ENCODE measurements at regions not wholly inside any gene's neighbourhood (a gene's known extent, or its start where the extent isn't known, plus 50 kb on each side); places are given as distances from the start of the nearest gene placed in this dataset.

DNA sequence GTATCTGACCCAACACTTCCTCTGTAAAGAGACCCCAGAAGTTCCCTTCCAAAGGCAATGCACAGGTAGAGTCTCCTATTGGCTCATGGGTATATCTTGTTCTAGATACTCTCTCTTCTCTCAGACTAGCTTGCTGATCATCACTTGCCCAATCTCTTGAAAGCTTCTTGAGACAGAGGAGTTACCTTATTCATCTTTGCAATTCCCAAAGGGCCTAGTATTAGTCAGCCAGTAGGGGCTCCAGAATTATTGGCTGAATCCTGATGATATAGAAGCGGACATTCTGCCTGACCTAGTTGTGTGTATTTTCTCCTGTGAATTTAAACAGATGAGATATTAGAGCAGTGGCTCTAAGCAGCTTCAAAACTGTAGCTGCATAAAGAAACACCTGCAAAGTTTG, 304.0 kb upstream of the KLF4 start (continued):
- TF ChIP-seq, protein P1, sequence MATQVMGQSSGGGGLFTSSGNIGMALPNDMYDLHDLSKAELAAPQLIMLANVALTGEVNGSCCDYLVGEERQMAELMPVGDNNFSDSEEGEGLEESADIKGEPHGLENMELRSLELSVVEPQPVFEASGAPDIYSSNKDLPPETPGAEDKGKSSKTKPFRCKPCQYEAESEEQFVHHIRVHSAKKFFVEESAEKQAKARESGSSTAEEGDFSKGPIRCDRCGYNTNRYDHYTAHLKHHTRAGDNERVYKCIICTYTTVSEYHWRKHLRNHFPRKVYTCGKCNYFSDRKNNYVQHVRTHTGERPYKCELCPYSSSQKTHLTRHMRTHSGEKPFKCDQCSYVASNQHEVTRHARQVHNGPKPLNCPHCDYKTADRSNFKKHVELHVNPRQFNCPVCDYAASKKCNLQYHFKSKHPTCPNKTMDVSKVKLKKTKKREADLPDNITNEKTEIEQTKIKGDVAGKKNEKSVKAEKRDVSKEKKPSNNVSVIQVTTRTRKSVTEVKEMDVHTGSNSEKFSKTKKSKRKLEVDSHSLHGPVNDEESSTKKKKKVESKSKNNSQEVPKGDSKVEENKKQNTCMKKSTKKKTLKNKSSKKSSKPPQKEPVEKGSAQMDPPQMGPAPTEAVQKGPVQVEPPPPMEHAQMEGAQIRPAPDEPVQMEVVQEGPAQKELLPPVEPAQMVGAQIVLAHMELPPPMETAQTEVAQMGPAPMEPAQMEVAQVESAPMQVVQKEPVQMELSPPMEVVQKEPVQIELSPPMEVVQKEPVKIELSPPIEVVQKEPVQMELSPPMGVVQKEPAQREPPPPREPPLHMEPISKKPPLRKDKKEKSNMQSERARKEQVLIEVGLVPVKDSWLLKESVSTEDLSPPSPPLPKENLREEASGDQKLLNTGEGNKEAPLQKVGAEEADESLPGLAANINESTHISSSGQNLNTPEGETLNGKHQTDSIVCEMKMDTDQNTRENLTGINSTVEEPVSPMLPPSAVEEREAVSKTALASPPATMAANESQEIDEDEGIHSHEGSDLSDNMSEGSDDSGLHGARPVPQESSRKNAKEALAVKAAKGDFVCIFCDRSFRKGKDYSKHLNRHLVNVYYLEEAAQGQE (IDR thresholded peaks at IDR 0.05; ENCODE audit: low read depth), result no peak

DNA sequence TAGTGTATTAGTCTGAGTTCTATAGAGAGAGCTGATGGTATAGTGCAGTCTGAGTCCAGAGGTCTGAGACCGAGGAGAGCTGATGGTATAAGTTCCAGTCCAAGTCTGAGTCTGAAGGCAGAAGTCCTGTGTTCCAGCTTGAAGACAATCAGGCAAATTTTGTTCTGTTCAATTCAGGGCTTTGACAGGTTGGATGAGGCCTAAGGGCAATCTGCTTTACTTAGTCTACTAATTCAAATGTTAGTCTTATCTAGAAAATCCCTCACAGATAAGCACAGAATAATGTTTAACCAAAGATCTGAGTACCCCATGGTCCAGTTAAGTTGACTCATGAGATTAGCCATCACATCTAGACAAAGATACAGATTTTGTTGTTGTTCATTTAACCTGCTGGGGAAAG, 303.0 kb upstream of the KLF4 start:
- ChIA-PET CTCF (no interaction called here), RAD21 (ENCODE audit: low non-redundant PET in 1 of 2, low total read pairs in 2 of 2, uncharacterized antibody in 2 of 2, unreplicated experiment in 2 of 2) (no interaction called here), POLR2A (no interaction called here)
- H2AFZ ChIP-seq (ENCODE audit: low read depth, low read length, poor library complexity, severe bottlenecking), result no peak overlapping the region
- intact Hi-C loops (cut with micrococcal nuclease), result no loop called here
- no peaks in the 10 kb centered on the region for H3K27me3 ChIP-seq (ENCODE audit: insufficient read depth, low read length)
- H3K79me2 ChIP-seq (ENCODE audit: insufficient read depth, low read length), result no peaks in the 10 kb centered on the region
- H3K9me3 ChIP-seq (ENCODE audit: control insufficient read depth in 1 of 2, insufficient read depth in 1 of 2, low read depth in 1 of 2, low read length in 2 of 2), result no peaks in the 10 kb centered on the region
- ATAC-seq (no peak), DNase-seq (ENCODE audit: low read depth, low spot score) (no peak)
- H3K4me1 ChIP-seq (ENCODE audit: control insufficient read depth in 1 of 2, insufficient read depth in 2 of 2, low read length in 2 of 2), result no peaks in the 10 kb centered on the region
- TF ChIP-seq, protein P1 (IDR thresholded peaks at IDR 0.05; ENCODE audit: low read depth), result no peak
- TF ChIP-seq ATF3 (IDR thresholded peaks at IDR 0.05) (no peak), ZFX (IDR thresholded peaks at IDR 0.05) (no peak), EGR1 (IDR thresholded peaks at IDR 0.05; ENCODE audit: low read depth) (no peak), ZNF274 (IDR thresholded peaks at IDR 0.05; ENCODE audit: low read depth, low read length) (no peak), POLR2A (IDR thresholded peaks at IDR 0.05; ENCODE audit: borderline replicate concordance, extremely low read depth, insufficient read depth, insufficient read length) (no peak), FOSL1 (IDR thresholded peaks at IDR 0.05; ENCODE audit: low read depth) (no peak), TCF7L2 (IDR thresholded peaks at IDR 0.05; ENCODE audit: borderline replicate concordance, extremely low read depth, insufficient read depth, insufficient read length) (no peak), POLR2AphosphoS5 (IDR thresholded peaks at IDR 0.05; ENCODE audit: low read depth, low read length) (no peak), EZH2phosphoT487 (IDR thresholded peaks at IDR 0.05; ENCODE audit: borderline replicate concordance) (no peak)
- TF ChIP-seq, protein P2, sequence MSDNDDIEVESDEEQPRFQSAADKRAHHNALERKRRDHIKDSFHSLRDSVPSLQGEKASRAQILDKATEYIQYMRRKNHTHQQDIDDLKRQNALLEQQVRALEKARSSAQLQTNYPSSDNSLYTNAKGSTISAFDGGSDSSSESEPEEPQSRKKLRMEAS (IDR thresholded peaks at IDR 0.05), result no peak
- no peak overlapping the region for H3K4me2 ChIP-seq (ENCODE audit: low read length)
- H3K4me3 ChIP-seq (replicated peaks in 1 of 2; ENCODE audit: low read depth in 1 of 2, low read length in 2 of 2), result no peak overlapping the region
- H3K36me3 ChIP-seq (ENCODE audit: control insufficient read depth in 1 of 2, insufficient read depth in 2 of 2, low read length in 2 of 2), result no peaks in the 10 kb centered on the region
- no peak overlapping the region for H3K27ac ChIP-seq (ENCODE audit: low read depth, low read length)
- no TSS peak for BruUV-seq (replicated peaks)
- no peak overlapping the region for H3K9ac ChIP-seq (ENCODE audit: low read length)
- H3K9me2 ChIP-seq (ENCODE audit: insufficient read depth), result no peaks in the 10 kb centered on the region
- no peaks in the 10 kb centered on the region for H4K20me1 ChIP-seq (ENCODE audit: insufficient read depth)

Measured in HCT116 (cell line).